Panc1 (cell line): ENCODE measurements at regions not wholly inside any gene's neighbourhood (a gene's known extent, or its start where the extent isn't known, plus 50 kb on each side); places are given as distances from the start of the nearest gene placed in this dataset.

ENCODE experiments used
- ATAC-seq: fragments of 200-7000 bp; cut with Tn5 transposase; 2 replicates; pipeline ENCODE4 v1.9.1; 2020; ENCODE audit warnings: mild to moderate bottlenecking, moderate library complexity
- BruUV-seq: library from RNA; stranded (reverse); fragments of 400-500 nt; replicated peaks from 2 replicates; lab custom pipeline; 2021; lab: Mats Ljungman, UMichigan
- CTCF ChIA-PET: fragments of 300-600 bp; sonication (Branson Sonifier 250); formaldehyde crosslinking; loops from one replicate; lab custom pipeline; 2022; ENCODE audit warnings: antibody characterized with exemption; lab: Charles Lee
- POLR2A ChIA-PET: fragments of 300-600 bp; sonication (Branson Sonifier 250); formaldehyde crosslinking; loops from one replicate; lab custom pipeline; 2022; ENCODE audit warnings: antibody characterized with exemption; lab: Charles Lee
- DNase-seq: peaks from one replicate; pipeline ENCODE4 v3.0.0-alpha.2; 2010; ENCODE audit warnings: low read depth, low spot score
- H3K27ac ChIP-seq: 2 replicates; pipeline ENCODE4 v1.5.1; 2011; ENCODE audit warnings: mild to moderate bottlenecking, low read length, inconsistent platforms
- H3K27me3 ChIP-seq: fragments of 200-500 bp; sonication (Bioruptor generic); 2 replicates; pipeline ENCODE4 v1.6.0; 2014; ENCODE audit warnings: low read length, inconsistent platforms; ENCODE audit not compliant: control insufficient read depth, insufficient read depth
- H3K36me3 ChIP-seq: fragments of 200-500 bp; sonication (Bioruptor generic); 2 replicates; pipeline ENCODE4 v1.5.1; 2014; ENCODE audit warnings: inconsistent platforms, mild to moderate bottlenecking, low read length, moderate library complexity; ENCODE audit not compliant: control insufficient read depth, insufficient read depth
- H3K4me1 ChIP-seq: 2 replicates; pipeline ENCODE4 v1.5.1; 2011; ENCODE audit warnings: inconsistent platforms, mild to moderate bottlenecking, low read length, moderate library complexity; ENCODE audit not compliant: control insufficient read depth, insufficient read depth
- H3K4me3 ChIP-seq, 2 experiments: 2 replicates each; pipeline ENCODE4 v1.5.1; 2011 to 2012; ENCODE audit warnings: low read depth in 2 of 2, low read length in 2 of 2, mild to moderate bottlenecking in 2 of 2, inconsistent platforms in 1 of 2, moderate library complexity in 1 of 2
- H3K9me3 ChIP-seq: fragments of 200-500 bp; sonication (Bioruptor generic); 2 replicates; pipeline ENCODE4 v1.5.1; 2014; ENCODE audit warnings: low read depth, mild to moderate bottlenecking, inconsistent platforms, low read length, moderate library complexity; ENCODE audit not compliant: control insufficient read depth, insufficient read depth
- POLR2AphosphoS5 ChIP-seq: IDR thresholded peaks from 2 replicates; pipeline ENCODE4 v1.6.1; 2012; ENCODE audit warnings: mild to moderate bottlenecking, low read depth, low read length, moderate library complexity
- SIN3A ChIP-seq: IDR thresholded peaks from 2 replicates; pipeline ENCODE4 v1.6.1; 2012; ENCODE audit warnings: low read depth, mild to moderate bottlenecking, low read length, moderate library complexity, borderline replicate concordance; ENCODE audit not compliant: insufficient read depth
- TCF7L2 ChIP-seq: IDR thresholded peaks from 2 replicates; pipeline ENCODE4 v1.6.1; 2011; ENCODE audit warnings: mild to moderate bottlenecking, low read depth, low read length, inconsistent platforms
- in situ Hi-C: cut with HindIII; loops from 2 replicates; pipeline ENCODE4 v1.10.0; 2016; ENCODE audit warnings: low sequenced_read_pairs, low pct_unique_long_range_greater_than_20kb
- intact Hi-C: fragments of 100-400 bp; cut with micrococcal nuclease; formaldehyde crosslinking; loops from one replicate; pipeline ENCODE4 v1.10.0; 2022; ENCODE audit not compliant: unreplicated experiment
- TF ChIP-seq, protein P1 (sequence below), 2 experiments: IDR thresholded peaks; 2 replicates each; pipeline ENCODE4 v1.6.1; 2011 to 2012; ENCODE audit warnings: low read depth in 2 of 2, control low read depth in 1 of 2, low read length in 1 of 2, mild to moderate bottlenecking in 1 of 2, moderate library complexity in 1 of 2; ENCODE audit not compliant: insufficient read depth in 1 of 2
- TF ChIP-seq, protein P2 (sequence below): fragments of 450-650 bp; IDR thresholded peaks from 2 replicates; pipeline ENCODE4 v1.5.1; 2017; ENCODE audit warnings: mild to moderate bottlenecking

DNA sequence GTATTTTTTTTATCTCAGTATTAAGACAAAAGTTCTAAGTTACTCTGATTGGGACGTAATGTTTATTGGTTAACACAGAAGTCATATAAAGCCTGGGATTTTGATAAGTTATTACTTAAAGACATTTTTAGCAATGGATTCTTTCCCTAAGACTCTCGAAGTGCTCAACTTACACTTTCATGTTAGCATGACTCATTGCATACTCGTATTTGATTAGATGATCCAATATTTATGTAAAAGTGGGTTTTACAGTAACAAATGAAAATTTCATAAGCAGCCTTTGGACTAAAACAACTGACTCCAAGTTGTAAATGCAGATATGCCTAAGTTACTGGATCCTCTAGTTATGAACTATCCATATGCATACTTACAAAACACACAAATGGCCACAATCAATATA lies 567.7 kb upstream of the NUDT12 start:
- H3K27me3 ChIP-seq, result no peaks in the 10 kb centered on the region
- CTCF ChIA-PET, result no interaction called here
- ATAC-seq, result no peak

DNA sequence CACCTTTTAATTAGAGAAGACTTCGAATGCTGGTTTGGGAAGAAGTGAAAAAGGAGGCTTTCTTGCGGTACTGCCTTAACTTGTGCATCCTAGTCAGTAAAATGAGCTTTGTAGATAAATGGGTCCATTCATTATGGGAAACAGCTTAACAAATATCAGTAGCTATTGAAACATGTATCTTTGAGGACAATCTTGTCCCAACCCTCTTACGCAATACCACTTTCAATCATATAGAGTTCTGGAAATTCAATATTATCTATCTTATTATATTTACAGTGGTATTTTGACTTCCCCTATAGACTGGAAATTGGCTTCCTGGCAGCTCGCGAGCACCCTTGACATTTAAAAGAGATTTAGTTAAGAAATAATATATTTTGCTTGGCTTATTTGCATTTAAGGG lies 565.8 kb upstream of the NUDT12 start:
- ChIA-PET POLR2A (no interaction called here), CTCF (interaction anchor here (0.6 kb wide), 1 partner anchor 428 kb away, joined by 3 read pairs; no protein-coding TSS in a partner anchor)
- in situ Hi-C loops, result no loop called here
- no peaks in the 10 kb centered on the region for H3K36me3 ChIP-seq
- no peak for ATAC-seq
- no peaks in the 10 kb centered on the region for H3K9me3 ChIP-seq
- intact Hi-C loops, result no loop called here
- no peaks in the 10 kb centered on the region for H3K27me3 ChIP-seq
- H3K27ac ChIP-seq, result no peak overlapping the region
- no peak for DNase-seq
- H3K4me3 ChIP-seq, result no peak overlapping the region
- no TSS peak for BruUV-seq
- TF ChIP-seq POLR2AphosphoS5 (no peak), SIN3A (no peak), TCF7L2 (no peak)
- TF ChIP-seq, protein P1, sequence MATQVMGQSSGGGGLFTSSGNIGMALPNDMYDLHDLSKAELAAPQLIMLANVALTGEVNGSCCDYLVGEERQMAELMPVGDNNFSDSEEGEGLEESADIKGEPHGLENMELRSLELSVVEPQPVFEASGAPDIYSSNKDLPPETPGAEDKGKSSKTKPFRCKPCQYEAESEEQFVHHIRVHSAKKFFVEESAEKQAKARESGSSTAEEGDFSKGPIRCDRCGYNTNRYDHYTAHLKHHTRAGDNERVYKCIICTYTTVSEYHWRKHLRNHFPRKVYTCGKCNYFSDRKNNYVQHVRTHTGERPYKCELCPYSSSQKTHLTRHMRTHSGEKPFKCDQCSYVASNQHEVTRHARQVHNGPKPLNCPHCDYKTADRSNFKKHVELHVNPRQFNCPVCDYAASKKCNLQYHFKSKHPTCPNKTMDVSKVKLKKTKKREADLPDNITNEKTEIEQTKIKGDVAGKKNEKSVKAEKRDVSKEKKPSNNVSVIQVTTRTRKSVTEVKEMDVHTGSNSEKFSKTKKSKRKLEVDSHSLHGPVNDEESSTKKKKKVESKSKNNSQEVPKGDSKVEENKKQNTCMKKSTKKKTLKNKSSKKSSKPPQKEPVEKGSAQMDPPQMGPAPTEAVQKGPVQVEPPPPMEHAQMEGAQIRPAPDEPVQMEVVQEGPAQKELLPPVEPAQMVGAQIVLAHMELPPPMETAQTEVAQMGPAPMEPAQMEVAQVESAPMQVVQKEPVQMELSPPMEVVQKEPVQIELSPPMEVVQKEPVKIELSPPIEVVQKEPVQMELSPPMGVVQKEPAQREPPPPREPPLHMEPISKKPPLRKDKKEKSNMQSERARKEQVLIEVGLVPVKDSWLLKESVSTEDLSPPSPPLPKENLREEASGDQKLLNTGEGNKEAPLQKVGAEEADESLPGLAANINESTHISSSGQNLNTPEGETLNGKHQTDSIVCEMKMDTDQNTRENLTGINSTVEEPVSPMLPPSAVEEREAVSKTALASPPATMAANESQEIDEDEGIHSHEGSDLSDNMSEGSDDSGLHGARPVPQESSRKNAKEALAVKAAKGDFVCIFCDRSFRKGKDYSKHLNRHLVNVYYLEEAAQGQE (IDR thresholded peaks at IDR 0.05; ENCODE audit: insufficient read depth in 1 of 2, low read depth in 2 of 2, low read length in 1 of 2), result no peak
- TF ChIP-seq, protein P2, sequence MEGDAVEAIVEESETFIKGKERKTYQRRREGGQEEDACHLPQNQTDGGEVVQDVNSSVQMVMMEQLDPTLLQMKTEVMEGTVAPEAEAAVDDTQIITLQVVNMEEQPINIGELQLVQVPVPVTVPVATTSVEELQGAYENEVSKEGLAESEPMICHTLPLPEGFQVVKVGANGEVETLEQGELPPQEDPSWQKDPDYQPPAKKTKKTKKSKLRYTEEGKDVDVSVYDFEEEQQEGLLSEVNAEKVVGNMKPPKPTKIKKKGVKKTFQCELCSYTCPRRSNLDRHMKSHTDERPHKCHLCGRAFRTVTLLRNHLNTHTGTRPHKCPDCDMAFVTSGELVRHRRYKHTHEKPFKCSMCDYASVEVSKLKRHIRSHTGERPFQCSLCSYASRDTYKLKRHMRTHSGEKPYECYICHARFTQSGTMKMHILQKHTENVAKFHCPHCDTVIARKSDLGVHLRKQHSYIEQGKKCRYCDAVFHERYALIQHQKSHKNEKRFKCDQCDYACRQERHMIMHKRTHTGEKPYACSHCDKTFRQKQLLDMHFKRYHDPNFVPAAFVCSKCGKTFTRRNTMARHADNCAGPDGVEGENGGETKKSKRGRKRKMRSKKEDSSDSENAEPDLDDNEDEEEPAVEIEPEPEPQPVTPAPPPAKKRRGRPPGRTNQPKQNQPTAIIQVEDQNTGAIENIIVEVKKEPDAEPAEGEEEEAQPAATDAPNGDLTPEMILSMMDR, result no peak
- H3K4me1 ChIP-seq, result no peaks in the 10 kb centered on the region

More for the DNA sequence above, 567.7 kb upstream of the NUDT12 start:
- intact Hi-C loops (no loop called here), in situ Hi-C loops (no loop called here)
- Histone ChIP-seq H3K4me1 (no peaks in the 10 kb centered on the region), H3K4me3 (no peak overlapping the region), H3K9me3 (no peaks in the 10 kb centered on the region), H3K27ac (no peak overlapping the region), H3K36me3 (no peaks in the 10 kb centered on the region)
- TF ChIP-seq, protein P2, result no peak
- TF ChIP-seq SIN3A (no peak), POLR2AphosphoS5 (no peak), TCF7L2 (no peak)
- TF ChIP-seq, protein P1 (IDR thresholded peaks at IDR 0.05; ENCODE audit: insufficient read depth in 1 of 2, low read depth in 2 of 2, low read length in 1 of 2), result no peak
- DNase-seq, result no peak
- POLR2A ChIA-PET, result no interaction called here
- BruUV-seq, result no TSS peak
